ENCODE measurements at regions not wholly inside any gene's neighbourhood (a gene's known extent, or its start where the extent isn't known, plus 50 kb on each side); places are given as distances from the start of the nearest gene placed in this dataset.

DNA sequence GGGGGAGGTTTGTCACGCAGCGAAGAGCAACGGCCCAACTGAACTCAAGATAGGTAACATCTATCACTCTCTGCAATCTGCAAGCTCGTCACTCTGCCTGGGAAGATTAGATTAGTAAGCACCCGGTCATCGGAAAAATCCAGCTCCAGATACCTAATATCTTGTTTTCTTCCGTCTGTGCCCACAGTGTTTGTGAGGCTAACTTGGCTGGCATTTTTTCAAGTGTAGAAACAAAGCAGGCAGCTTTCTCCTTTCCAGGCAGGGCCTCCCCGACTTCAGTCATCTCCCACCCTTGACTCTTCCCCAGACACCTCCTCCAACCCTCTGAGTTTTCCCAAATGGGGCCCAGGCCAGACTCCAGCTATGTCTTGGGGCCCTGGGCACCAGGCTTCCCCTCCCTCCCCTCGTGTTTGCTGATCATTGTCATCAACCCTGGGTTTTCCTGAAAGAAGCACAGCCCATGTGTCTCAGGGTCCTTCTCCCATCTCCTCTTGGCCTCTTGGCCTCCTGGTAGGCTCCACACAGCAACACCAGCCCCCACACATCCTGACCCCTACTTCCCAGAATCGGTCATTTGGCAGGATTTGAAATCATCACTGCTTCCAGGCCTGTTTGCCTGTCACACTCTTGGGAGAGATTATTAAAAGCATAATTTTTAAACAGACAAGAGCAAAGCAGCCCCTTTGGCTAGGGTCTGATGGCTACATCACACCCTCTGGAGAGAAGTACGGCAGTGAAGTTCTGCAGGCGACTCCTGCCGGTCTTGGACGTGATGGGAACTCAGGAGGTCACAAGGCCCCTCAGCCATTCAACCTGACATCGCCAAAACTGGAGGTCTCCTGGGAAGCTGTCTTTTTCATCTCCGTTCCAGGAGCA, 144.9 kb upstream of the ID2 start:
- TF ChIP-seq, protein P1, sequence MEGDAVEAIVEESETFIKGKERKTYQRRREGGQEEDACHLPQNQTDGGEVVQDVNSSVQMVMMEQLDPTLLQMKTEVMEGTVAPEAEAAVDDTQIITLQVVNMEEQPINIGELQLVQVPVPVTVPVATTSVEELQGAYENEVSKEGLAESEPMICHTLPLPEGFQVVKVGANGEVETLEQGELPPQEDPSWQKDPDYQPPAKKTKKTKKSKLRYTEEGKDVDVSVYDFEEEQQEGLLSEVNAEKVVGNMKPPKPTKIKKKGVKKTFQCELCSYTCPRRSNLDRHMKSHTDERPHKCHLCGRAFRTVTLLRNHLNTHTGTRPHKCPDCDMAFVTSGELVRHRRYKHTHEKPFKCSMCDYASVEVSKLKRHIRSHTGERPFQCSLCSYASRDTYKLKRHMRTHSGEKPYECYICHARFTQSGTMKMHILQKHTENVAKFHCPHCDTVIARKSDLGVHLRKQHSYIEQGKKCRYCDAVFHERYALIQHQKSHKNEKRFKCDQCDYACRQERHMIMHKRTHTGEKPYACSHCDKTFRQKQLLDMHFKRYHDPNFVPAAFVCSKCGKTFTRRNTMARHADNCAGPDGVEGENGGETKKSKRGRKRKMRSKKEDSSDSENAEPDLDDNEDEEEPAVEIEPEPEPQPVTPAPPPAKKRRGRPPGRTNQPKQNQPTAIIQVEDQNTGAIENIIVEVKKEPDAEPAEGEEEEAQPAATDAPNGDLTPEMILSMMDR (IDR thresholded peaks at IDR 0.05): no peak
- no peak for TF ChIP-seq POLR2AphosphoS5 (IDR thresholded peaks at IDR 0.05)
